Breast epithelium (tissue), 4 donors: ENCODE measurements at regions not wholly inside any gene's neighbourhood (a gene's known extent, or its start where the extent isn't known, plus 50 kb on each side); places are given as distances from the start of the nearest gene placed in this dataset.

Experiments used
- DNase-seq, 2 donors: peaks; one replicate each; pipeline ENCODE4 v3.0.0-alpha.2; 2019; ENCODE audit warnings: low spot score in 2 of 2
- H3K27ac ChIP-seq, 2 donors: fragments of 200-600 bp; sonication (generic) in 1 of 2; one replicate each; pipeline ENCODE4 v1.5.1; 2016 to 2019; ENCODE audit warnings: mild to moderate bottlenecking in 1 of 2
- H3K27me3 ChIP-seq, 2 donors: fragments of 200-600 bp; sonication (generic) in 1 of 2; one replicate each; pipeline versions ENCODE4 v1.5.1 to v1.6.0; 2017 to 2019; ENCODE audit warnings: control low read depth in 1 of 2, mild to moderate bottlenecking in 1 of 2
- H3K36me3 ChIP-seq: fragments of 200-600 bp; one replicate; pipeline ENCODE4 v1.5.1; 2019
- H3K4me1 ChIP-seq, 2 donors: fragments of 200-600 bp; sonication (generic); one replicate each; pipeline ENCODE4 v1.5.1; 2016 to 2019; ENCODE audit warnings: control low read depth in 1 of 2
- H3K4me3 ChIP-seq, 3 donors: fragments of 200-600 bp; sonication (generic); 1 replicate in 2 of 3; 2 replicates in 1 of 3; pipeline ENCODE4 v1.5.1; 2016 to 2019; ENCODE audit warnings: mild to moderate bottlenecking in 3 of 3, moderate library complexity in 2 of 3
- H3K9me3 ChIP-seq, 2 donors: fragments of 200-600 bp; sonication (generic) in 1 of 2; one replicate each; pipeline ENCODE4 v1.5.1; 2016 to 2019; ENCODE audit warnings: control low read depth in 1 of 2
- CTCF ChIP-seq, 3 donors: fragments of 450-650 bp; IDR thresholded peaks; one replicate each; pipeline ENCODE4 v1.5.1; 2016 to 2017; ENCODE audit warnings: antibody characterized with exemption in 3 of 3, mild to moderate bottlenecking in 3 of 3, moderate library complexity in 3 of 3
- POLR2A ChIP-seq: fragments of 450-650 bp; IDR thresholded peaks from one replicate; pipeline ENCODE4 v1.6.1; 2016; ENCODE audit warnings: antibody characterized with exemption, mild to moderate bottlenecking, moderate library complexity
- POLR2AphosphoS5 ChIP-seq, 3 donors: sonication (generic); formaldehyde crosslinking; IDR thresholded peaks; one replicate each; pipeline ENCODE4 v1.6.1; 2017; ENCODE audit warnings: antibody characterized with exemption in 3 of 3
- intact Hi-C: fragments of 100-400 bp; cut with DNase I; formaldehyde crosslinking; loops from one replicate; pipeline ENCODE4 v1.15.1; 2023; ENCODE audit warnings: low total_unique reads

GRCh38 chr10:112092519-112092918, 91.0 kb downstream of the GPAM start:
- no peak overlapping the region for H3K4me3 ChIP-seq
- H3K27me3 ChIP-seq, result no peaks in the 10 kb centered on the region
- TF ChIP-seq POLR2AphosphoS5 (IDR thresholded peaks at IDR 0.05) (no peak), POLR2A (no peak), CTCF (IDR thresholded peaks at IDR 0.05) (no peak)
- H3K36me3 ChIP-seq, result no peaks in the 10 kb centered on the region
- DNase-seq, result no peak
- intact Hi-C loops, result no loop called here
- H3K27ac ChIP-seq, result no peak overlapping the region
- no peaks in the 10 kb centered on the region for H3K9me3 ChIP-seq
- no peaks in the 10 kb centered on the region for H3K4me1 ChIP-seq

GRCh38 chr10:112094984-112095383, 88.6 kb downstream of the GPAM start:
- no peaks in the 10 kb centered on the region for H3K4me1 ChIP-seq
- no peak overlapping the region for H3K27ac ChIP-seq
- no peak for DNase-seq
- H3K27me3 ChIP-seq, result no peaks in the 10 kb centered on the region
- intact Hi-C loops, result no loop called here
- no peaks in the 10 kb centered on the region for H3K9me3 ChIP-seq
- H3K36me3 ChIP-seq, result no peaks in the 10 kb centered on the region
- TF ChIP-seq POLR2AphosphoS5 (IDR thresholded peaks at IDR 0.05), result no peak
- TF ChIP-seq CTCF (IDR thresholded peaks at IDR 0.05), result no peak
- no peak for TF ChIP-seq POLR2A
- H3K4me3 ChIP-seq, result no peak overlapping the region

- intact Hi-C loops, result no loop called here
- Histone ChIP-seq H3K36me3 (no peaks in the 10 kb centered on the region), H3K27me3 (no peaks in the 10 kb centered on the region), H3K4me1 (no peaks in the 10 kb centered on the region), H3K9me3 (no peaks in the 10 kb centered on the region), H3K4me3 (no peak overlapping the region), H3K27ac (no peak overlapping the region)
- no peak for DNase-seq
- TF ChIP-seq CTCF (IDR thresholded peaks at IDR 0.05) (no peak), POLR2AphosphoS5 (IDR thresholded peaks at IDR 0.05) (no peak), POLR2A (no peak)
Measured at GRCh38 chr10:112095731-112096130, 87.8 kb downstream of the GPAM start.

GRCh38 chr10:112098682-112099081, 84.9 kb downstream of the GPAM start:
- H3K9me3 ChIP-seq, result no peaks in the 10 kb centered on the region
- no peak for DNase-seq

More at GRCh38 chr10:112098682-112099081, 84.9 kb downstream of the GPAM start:
- TF ChIP-seq POLR2AphosphoS5 (IDR thresholded peaks at IDR 0.05) (no peak), POLR2A (no peak), CTCF (IDR thresholded peaks at IDR 0.05) (no peak)
- intact Hi-C loops, result no loop called here
- Histone ChIP-seq H3K4me1 (no peaks in the 10 kb centered on the region), H3K4me3 (no peak overlapping the region), H3K27ac (no peak overlapping the region), H3K27me3 (no peaks in the 10 kb centered on the region), H3K36me3 (no peaks in the 10 kb centered on the region)
